PC-3 (cell line): ENCODE measurements at regions not wholly inside any gene's neighbourhood (a gene's known extent, or its start where the extent isn't known, plus 50 kb on each side); places are given as distances from the start of the nearest gene placed in this dataset.

ENCODE experiments used
- EZH2phosphoT487 ChIP-seq: fragments of 300-600 bp; sonication (generic); IDR thresholded peaks from 2 replicates; pipeline ENCODE4 v1.6.1; 2018; ENCODE audit warnings: mild to moderate bottlenecking, antibody characterized with exemption, low read length, borderline replicate concordance
- TF ChIP-seq, protein P1 (sequence below): fragments of 300-600 bp; sonication (generic); conservative IDR thresholded peaks from 2 replicates; pipeline ENCODE4 v1.5.1; 2017; ENCODE audit warnings: antibody characterized with exemption, low read depth, mild to moderate bottlenecking, low read length

- TF ChIP-seq, protein P1, sequence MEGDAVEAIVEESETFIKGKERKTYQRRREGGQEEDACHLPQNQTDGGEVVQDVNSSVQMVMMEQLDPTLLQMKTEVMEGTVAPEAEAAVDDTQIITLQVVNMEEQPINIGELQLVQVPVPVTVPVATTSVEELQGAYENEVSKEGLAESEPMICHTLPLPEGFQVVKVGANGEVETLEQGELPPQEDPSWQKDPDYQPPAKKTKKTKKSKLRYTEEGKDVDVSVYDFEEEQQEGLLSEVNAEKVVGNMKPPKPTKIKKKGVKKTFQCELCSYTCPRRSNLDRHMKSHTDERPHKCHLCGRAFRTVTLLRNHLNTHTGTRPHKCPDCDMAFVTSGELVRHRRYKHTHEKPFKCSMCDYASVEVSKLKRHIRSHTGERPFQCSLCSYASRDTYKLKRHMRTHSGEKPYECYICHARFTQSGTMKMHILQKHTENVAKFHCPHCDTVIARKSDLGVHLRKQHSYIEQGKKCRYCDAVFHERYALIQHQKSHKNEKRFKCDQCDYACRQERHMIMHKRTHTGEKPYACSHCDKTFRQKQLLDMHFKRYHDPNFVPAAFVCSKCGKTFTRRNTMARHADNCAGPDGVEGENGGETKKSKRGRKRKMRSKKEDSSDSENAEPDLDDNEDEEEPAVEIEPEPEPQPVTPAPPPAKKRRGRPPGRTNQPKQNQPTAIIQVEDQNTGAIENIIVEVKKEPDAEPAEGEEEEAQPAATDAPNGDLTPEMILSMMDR = no peak
- TF ChIP-seq EZH2phosphoT487 = no peak
These were observed 129.0 kb downstream of the FAM174A start for GRCh38 chr5:100664140-100664539.
